Right cardiac atrium (tissue), 5 donors: ENCODE measurements at regions not wholly inside any gene's neighbourhood (a gene's known extent, or its start where the extent isn't known, plus 50 kb on each side); places are given as distances from the start of the nearest gene placed in this dataset.
A peak's percentile ranks its signal among the peaks of the same experiment; 100 is the strongest.

Experiments
- ATAC-seq, 2 donors: fragments of 200-7000 bp; cut with Tn5 transposase; one replicate each; pipeline versions ENCODE4 v1.8.0 to v1.9.1; 2020; ENCODE audit warnings: moderate library complexity in 2 of 2, mild to moderate bottlenecking in 1 of 2
- DNase-seq, 3 donors: peaks; one replicate each; pipeline ENCODE4 v3.0.0-alpha.2; 2020
- H3K27ac ChIP-seq: one replicate; pipeline ENCODE4 v1.5.1; 2013; ENCODE audit warnings: mild to moderate bottlenecking, low read length, control low read depth, moderate library complexity
- H3K27me3 ChIP-seq: one replicate; pipeline ENCODE4 v1.6.1; 2013; ENCODE audit not compliant: control insufficient read depth, insufficient read depth
- H3K4me1 ChIP-seq: one replicate; pipeline ENCODE4 v1.6.1; 2013; ENCODE audit warnings: low read length; ENCODE audit not compliant: control insufficient read depth, insufficient read depth
- H3K4me3 ChIP-seq: one replicate; pipeline ENCODE4 v1.5.1; 2013; ENCODE audit warnings: low read length, control low read depth
- H3K9me3 ChIP-seq: one replicate; pipeline ENCODE4 v1.6.1; 2013; ENCODE audit warnings: low read length; ENCODE audit not compliant: control insufficient read depth
- WGBS: extraction: QIAGEN DNeasy Blood & Tissue Kit; methylation state at CpG from one replicate; pipeline ENCODE4 v1.1.7; 2013; 5-methylcytosine and 5-hydroxymethylcytosine counted together
- intact Hi-C, 4 donors: fragments of 100-400 bp; cut with DNase I; formaldehyde crosslinking; loops; one replicate each; pipeline versions ENCODE4 v1.11.0 to v1.14.0; 2022 to 2023
- donor health status: healthy with polysubstance abuse.
- donor health status: DM: no; HTN: yes; CAD: no.
- donor health status: DM: no; HTN: no; CAD: no.
- donor health status: DM: no; HTN: yes; CAD: no; lungs with severe emphysema.
- donor health status: DM: yes; HTN: yes; CAD: no.

DNA sequence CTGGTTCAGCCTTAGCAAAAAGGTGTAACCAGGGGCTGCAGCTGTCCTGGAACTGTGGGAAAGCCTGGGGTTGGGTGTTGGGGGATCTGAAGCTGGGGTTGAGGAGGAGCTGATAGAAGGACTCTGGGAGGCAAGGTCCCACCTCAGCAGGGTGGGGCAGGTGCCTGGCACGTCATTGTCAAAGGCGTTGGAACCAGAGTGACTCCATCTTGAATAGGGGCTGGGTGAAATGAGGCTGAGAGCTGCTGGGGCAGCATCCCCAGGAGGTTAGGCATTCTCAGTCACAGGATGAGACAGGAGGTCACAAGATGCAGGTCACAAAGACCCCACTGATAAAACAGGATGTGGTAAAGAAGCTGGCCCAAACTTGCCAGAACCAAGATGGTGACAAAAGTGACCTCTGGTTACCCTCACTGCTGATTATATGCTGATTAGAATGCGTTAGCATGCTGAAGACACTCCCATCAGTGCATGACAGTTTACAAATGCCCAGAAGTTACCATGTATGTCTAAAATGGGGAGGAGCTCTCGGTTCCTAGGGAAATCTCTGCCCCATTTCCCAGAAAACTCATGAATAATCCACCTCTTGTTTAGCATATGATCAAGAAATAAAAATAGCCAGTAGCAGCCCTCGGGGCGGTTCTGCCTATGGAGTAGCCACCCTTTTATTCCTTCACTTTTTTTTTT, 85.4 kb downstream of the IER5 start:
- intact Hi-C loops = loop anchor here in 1 of 4 donors (5.0 kb wide), 1 partner anchor 647 kb away; no protein-coding TSS in a partner anchor
- WGBS = 60% methylated on average over 6 of the region's 6 CpGs
- ATAC-seq = no peak
- no peak for DNase-seq
- Histone ChIP-seq H3K27me3 (no peaks in the 10 kb centered on the region), H3K27ac (no peak overlapping the region), H3K4me3 (no peak overlapping the region), H3K4me1 (no peaks in the 10 kb centered on the region), H3K9me3 (no peaks in the 10 kb centered on the region)

DNA sequence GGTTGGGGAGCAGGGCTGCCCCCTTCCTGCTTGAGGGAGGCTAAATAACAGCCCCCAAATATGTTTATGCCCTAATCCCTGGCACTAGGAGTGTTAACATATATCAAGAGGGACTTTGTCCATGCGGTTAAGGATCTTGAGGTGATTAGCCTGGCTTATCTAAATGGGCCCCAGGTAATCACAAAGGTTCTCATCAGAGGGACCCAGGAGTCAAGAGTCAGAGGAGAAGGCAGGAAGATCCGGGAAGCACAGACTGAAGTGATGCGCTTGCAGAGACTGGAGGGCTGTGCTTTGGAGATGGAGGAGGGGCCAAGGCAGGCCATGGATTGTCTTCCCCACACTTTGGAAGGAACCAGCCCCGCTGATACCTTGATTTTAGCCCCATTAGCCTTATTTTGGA, 86.4 kb downstream of the IER5 start:
- WGBS = 83% methylated on average over 4 of the region's 4 CpGs
- DNase-seq = no peak
- intact Hi-C loops = loop anchor here in 1 of 4 donors (5.0 kb wide), 1 partner anchor 648 kb away; no protein-coding TSS in a partner anchor
- H3K4me3 ChIP-seq = no peak overlapping the region
- H3K9me3 ChIP-seq = no peaks in the 10 kb centered on the region
- no peaks in the 10 kb centered on the region for H3K4me1 ChIP-seq
- no peak for ATAC-seq
- no peaks in the 10 kb centered on the region for H3K27me3 ChIP-seq
- H3K27ac ChIP-seq = no peak overlapping the region

DNA sequence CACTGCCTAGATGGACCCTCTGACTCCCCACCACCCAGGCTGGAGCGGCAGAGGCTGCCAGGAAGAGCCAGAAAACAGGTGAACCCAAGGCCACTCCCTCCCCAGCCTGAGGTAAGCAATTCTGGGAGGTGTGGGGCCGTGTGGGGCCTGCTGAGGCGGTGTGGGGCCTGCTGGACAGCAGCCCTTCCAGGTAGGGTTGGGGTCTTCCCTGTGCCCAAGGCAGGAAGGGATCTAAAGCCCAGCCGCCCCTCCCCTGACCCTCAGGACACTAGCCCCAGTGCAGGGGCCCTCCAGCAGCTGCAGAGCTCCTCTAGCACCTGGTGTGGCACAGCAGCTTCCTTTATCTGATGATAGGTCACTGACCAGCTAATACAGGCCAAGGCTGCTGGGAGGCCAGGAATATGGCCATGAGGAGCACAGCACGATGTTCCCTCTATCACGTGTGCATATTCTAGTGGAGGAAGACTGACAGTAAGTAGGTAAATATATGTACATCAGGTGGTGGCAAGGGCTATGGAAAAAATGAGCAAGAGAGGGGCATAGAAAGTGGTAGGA, 86.9 kb downstream of the IER5 start:
- WGBS = 85% methylated on average over 6 of the region's 6 CpGs
- ATAC-seq (no peak), DNase-seq (no peak)
- Histone ChIP-seq H3K4me1 (no peaks in the 10 kb centered on the region), H3K27ac (no peak overlapping the region), H3K4me3 (no peak overlapping the region), H3K9me3 (no peaks in the 10 kb centered on the region), H3K27me3 (no peaks in the 10 kb centered on the region)
- intact Hi-C loops = no loop called here

DNA sequence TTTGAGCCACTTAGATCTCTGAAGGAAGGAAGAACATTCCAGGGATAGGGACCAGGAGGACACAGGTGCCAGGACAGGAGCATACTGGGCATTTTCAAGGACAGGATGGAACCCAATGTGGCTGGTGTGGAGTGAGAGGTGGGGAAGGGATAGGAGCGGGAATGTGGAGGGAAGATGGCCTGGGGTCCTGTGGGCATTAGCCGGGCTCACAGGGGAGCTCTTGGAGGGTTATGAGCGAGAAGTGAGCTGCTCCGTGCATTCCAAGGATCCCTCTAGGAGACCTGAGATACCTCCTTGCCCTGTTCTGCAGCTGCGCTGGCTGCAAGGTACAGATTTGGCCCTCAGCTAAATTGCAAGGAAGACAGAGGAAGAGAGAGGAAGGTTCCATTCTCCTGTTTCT, 87.5 kb downstream of the IER5 start:
- H3K9me3 ChIP-seq = no peaks in the 10 kb centered on the region
- WGBS = 99% methylated on average over 5 of the region's 5 CpGs
- intact Hi-C loops = no loop called here
- no peak overlapping the region for H3K4me3 ChIP-seq
- ATAC-seq (no peak), DNase-seq (no peak)
- peaks cover 3% of the 10 kb centered on the region for H3K4me1 ChIP-seq
- H3K27ac ChIP-seq = no peak overlapping the region
- H3K27me3 ChIP-seq = no peaks in the 10 kb centered on the region

DNA sequence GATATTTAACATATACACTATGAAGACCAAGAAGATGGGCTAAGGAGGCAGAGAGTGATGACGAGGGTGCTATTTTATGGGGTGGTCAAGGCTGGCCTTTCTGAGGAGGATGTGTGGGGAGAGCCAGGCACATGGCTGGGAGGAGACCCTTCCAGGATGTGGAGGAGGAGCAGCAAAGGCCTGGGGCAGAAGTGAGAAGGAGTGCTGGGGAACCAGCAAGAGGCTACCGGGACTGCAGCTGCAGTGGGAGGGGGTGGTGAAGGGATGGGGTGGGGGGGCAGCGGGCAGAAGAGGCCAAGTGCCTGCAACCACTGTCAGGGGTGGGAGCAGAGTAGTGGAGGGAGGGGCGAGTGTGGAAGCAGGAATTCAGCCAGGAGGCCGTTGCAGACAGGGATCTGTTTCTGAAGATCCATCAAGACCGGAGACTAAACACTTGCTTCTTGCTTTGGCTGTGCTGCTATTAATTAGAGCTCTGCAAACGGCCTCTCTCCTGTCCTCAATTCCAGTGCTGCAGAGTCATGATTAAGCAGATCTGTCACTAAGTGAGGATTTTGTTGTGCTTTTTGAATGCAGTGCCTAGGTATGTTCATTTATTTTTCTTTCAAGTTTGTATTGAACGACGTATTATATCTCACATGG, 89.9 kb downstream of the IER5 start:
- 47% methylated on average over 9 of the region's 9 CpGs for WGBS
- Histone ChIP-seq H3K27ac (no peak overlapping the region), H3K9me3 (no peaks in the 10 kb centered on the region), H3K4me3 (no peak overlapping the region), H3K4me1 (peaks cover 4% of the 10 kb centered on the region), H3K27me3 (no peaks in the 10 kb centered on the region)
- ATAC-seq (no peak), DNase-seq (no peak)
- intact Hi-C loops = no loop called here

DNA sequence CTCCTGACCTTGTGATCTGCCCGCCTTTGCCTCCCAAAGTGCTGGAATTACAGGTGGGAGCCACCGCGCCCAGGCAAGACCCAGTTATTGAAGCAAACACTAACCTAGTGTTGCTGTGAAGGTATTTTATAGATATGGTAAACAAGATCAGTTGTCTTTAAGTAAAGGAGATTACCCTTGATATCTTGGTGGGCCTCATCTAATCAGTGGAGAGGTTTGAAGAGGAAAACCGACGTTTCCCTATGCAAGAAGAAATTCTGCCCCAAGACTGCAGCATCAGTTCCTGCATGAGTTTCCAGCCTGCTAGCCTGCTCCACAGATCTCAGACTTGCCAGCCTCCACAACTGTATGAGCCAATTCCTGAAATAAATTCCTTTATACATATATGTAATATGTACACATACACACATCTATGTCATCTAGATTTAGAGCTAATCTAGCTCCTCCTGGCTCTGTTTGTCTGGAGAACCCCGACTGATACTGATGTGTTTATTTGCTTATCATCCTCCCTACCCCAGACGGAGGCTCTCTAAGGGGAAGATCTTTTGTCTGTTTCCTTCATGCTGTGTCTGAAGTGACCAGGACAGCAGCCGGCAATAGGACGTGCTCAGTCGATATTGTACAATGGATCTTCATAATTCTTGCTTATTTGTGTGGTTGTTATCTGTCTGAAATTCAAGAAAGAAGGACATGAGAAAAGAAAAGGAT, 90.9 kb downstream of the IER5 start:
- intact Hi-C loops = no loop called here
- Histone ChIP-seq H3K27ac (peak overlapping the region; percentile 76), H3K4me3 (no peak overlapping the region), H3K27me3 (no peaks in the 10 kb centered on the region), H3K9me3 (no peaks in the 10 kb centered on the region), H3K4me1 (peaks cover 4% of the 10 kb centered on the region)
- WGBS = 46% methylated on average over 10 of the region's 10 CpGs
- DNase-seq = no peak
- peak in 1 of 2 donors; percentile 9 for ATAC-seq

DNA sequence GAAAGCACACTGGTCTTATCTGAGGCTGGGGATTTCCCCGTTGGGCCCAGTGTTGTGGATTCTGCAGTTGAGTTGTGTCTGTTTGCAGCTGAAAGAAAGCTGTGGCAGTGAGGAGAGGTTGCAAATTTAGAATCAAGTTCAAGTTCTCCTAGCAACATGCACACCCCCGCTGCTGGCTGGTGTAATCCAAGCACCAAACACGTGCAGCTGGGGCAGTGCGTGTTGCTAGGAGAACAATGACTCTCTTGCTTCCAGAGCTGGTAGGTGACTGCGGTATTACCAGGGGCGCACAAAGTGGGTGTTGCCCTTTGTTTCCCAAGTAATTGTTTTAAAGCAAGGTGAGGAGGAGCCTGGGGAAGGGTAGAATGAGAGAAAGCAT, 91.5 kb downstream of the IER5 start:
- intact Hi-C loops = no loop called here
- peak overlapping the region; percentile 76 for H3K27ac ChIP-seq
- ATAC-seq = peak; percentile 73 to 80

DNA sequence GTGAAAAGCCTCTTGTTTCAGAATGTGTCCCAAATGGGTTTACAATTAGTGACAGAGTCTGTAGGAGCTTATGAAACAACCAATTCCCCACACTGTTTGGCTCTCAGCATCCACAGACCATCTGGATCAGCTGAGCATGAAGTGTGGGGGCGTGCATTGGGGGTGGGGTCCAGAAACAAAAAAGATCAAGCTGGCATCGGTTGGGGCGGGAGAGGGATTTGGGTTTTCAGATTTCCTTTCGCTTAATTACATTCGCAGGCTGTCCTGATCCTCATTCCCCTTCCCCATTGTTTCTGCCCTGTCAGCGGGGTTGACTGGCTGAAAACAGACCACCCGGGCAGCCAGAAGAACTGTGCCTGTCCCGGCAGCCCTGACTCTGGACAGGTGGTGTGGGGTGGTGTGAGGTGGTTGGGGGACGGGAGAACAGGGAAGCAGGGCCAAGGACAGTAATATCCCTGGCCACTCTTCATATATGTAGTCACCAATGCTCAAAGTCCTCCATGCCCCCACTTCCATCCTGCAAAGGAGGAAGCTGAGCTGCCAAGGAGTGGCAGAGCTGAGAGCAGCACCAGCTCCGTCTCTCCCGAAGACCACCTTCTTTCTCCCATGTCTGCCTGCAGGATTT, 92.0 kb downstream of the IER5 start:
- Histone ChIP-seq H3K27ac (no peak overlapping the region), H3K9me3 (no peaks in the 10 kb centered on the region), H3K4me3 (no peak overlapping the region), H3K4me1 (peaks cover 4% of the 10 kb centered on the region), H3K27me3 (no peaks in the 10 kb centered on the region)
- WGBS = 53% methylated on average over 11 of the region's 11 CpGs
- DNase-seq (peak in 1 of 3 donors; percentile 37), ATAC-seq (peak in 1 of 2 donors; percentile 3)
- intact Hi-C loops = no loop called here

More for the DNA sequence above, 91.5 kb downstream of the IER5 start:
- DNase-seq = peak; percentile 55 to 83 (median 81)
- Histone ChIP-seq H3K9me3 (no peaks in the 10 kb centered on the region), H3K4me1 (peaks cover 4% of the 10 kb centered on the region), H3K4me3 (no peak overlapping the region), H3K27me3 (no peaks in the 10 kb centered on the region)
- WGBS = 12% methylated on average over 6 of the region's 6 CpGs

DNA sequence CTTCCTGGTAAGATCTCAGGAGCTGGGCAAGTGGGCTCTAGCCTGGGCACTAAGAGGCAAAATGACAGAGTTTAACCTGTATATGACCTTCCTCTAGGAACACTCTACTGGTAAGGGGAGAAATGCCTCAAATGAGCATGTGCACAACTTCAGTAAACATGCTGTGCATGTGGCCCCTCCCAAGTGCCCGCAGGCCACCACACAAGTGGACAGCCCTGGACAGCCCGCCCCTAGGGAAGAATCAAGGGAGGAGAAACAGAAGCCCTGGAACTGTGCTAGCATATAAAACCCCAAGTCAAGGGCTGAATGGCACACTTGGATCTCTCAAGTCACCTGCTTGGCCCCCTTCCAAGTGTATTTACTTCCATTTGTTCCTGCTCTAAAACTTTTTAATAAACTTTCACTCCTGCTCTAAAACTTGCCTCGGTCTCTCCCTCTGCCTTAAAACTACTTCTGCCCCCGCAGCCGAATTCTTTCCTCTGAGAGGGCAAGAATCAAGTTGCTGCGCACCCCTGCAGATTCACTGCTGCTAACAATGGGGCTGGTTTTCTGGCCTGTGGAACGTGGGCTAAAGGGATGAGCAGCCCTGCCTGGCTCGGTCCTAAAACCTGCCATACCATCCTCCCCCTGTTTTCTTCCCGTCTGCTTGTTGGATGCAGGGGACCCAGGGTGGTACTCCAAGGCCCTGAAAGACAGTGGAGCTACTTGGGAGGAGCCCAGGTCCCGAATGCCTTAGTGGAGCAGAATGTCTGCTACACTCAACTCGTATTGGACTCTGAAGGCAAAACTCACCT, 93.5 kb downstream of the IER5 start:
- intact Hi-C loops = no loop called here
- no peak for ATAC-seq
- no peaks in the 10 kb centered on the region for H3K9me3 ChIP-seq

DNA sequence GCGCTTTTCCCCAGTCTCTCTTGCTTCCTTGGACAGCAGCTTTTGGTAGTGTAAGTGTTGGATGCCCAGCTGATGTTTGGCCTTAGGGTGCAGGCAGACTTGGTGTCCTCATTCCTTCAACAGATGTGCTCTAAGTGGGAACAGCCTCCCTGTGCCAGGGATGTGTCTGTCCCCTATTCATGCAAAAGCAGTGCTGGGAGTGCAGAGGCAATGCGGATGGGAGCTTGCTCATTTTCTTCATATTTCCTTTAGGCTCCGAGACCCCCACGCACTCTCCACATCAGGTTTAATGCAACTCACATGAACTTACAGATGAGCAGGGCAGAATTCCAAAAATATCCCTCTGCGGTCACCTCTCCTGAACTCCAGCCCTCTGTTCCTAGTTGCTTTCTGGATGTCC, 96.1 kb downstream of the IER5 start:
- intact Hi-C loops = loop anchor here in 1 of 4 donors (5.0 kb wide), 1 partner anchor 238 kb away; no protein-coding TSS in a partner anchor
- ATAC-seq (no peak), DNase-seq (no peak)
- H3K4me3 ChIP-seq = no peak overlapping the region
- peaks cover 4% of the 10 kb centered on the region for H3K4me1 ChIP-seq
- H3K9me3 ChIP-seq = no peaks in the 10 kb centered on the region
- 93% methylated on average over 5 of the region's 5 CpGs for WGBS
- H3K27ac ChIP-seq = no peak overlapping the region
- H3K27me3 ChIP-seq = no peaks in the 10 kb centered on the region

More for the DNA sequence above, 93.5 kb downstream of the IER5 start:
- WGBS = 79% methylated on average over 11 of the region's 11 CpGs
- Histone ChIP-seq H3K27me3 (no peaks in the 10 kb centered on the region), H3K4me1 (peaks cover 4% of the 10 kb centered on the region), H3K4me3 (no peak overlapping the region), H3K27ac (no peak overlapping the region)
- DNase-seq = peak in 1 of 3 donors; percentile 24
